PC-3 (cell line): ENCODE measurements at regions not wholly inside any gene's neighbourhood (a gene's known extent, or its start where the extent isn't known, plus 50 kb on each side); places are given as distances from the start of the nearest gene placed in this dataset.

Experiments used
- EZH2 ChIP-seq: fragments of 300-600 bp; sonication (generic); IDR thresholded peaks from one replicate; pipeline ENCODE4 v1.6.1; 2017; ENCODE audit warnings: antibody characterized with exemption, mild to moderate bottlenecking, low read length; ENCODE audit not compliant: unreplicated experiment
- EZH2phosphoT487 ChIP-seq: fragments of 300-600 bp; sonication (generic); IDR thresholded peaks from 2 replicates; pipeline ENCODE4 v1.6.1; 2018; ENCODE audit warnings: mild to moderate bottlenecking, antibody characterized with exemption, low read length, borderline replicate concordance
- TF ChIP-seq, protein P1 (sequence below): fragments of 300-600 bp; sonication (generic); conservative IDR thresholded peaks from 2 replicates; pipeline ENCODE4 v1.5.1; 2017; ENCODE audit warnings: antibody characterized with exemption, low read depth, mild to moderate bottlenecking, low read length

GRCh38 chr10:44017483-44018145, 367.3 kb downstream of the CXCL12 start:
- no peak for TF ChIP-seq EZH2phosphoT487
- TF ChIP-seq, protein P1, sequence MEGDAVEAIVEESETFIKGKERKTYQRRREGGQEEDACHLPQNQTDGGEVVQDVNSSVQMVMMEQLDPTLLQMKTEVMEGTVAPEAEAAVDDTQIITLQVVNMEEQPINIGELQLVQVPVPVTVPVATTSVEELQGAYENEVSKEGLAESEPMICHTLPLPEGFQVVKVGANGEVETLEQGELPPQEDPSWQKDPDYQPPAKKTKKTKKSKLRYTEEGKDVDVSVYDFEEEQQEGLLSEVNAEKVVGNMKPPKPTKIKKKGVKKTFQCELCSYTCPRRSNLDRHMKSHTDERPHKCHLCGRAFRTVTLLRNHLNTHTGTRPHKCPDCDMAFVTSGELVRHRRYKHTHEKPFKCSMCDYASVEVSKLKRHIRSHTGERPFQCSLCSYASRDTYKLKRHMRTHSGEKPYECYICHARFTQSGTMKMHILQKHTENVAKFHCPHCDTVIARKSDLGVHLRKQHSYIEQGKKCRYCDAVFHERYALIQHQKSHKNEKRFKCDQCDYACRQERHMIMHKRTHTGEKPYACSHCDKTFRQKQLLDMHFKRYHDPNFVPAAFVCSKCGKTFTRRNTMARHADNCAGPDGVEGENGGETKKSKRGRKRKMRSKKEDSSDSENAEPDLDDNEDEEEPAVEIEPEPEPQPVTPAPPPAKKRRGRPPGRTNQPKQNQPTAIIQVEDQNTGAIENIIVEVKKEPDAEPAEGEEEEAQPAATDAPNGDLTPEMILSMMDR: no peak
- no peak for TF ChIP-seq EZH2
